ENCODE measurements at regions not wholly inside any gene's neighbourhood (a gene's known extent, or its start where the extent isn't known, plus 50 kb on each side); places are given as distances from the start of the nearest gene placed in this dataset.

- Histone ChIP-seq H3K4me3 (no peak overlapping the region), H3K4me1 (replicated peaks in 1 of 2) (no peaks in the 10 kb centered on the region), H3K9me3 (replicated peaks in 1 of 3) (no peaks in the 10 kb centered on the region), H3K36me3 (replicated peaks in 1 of 2) (no peaks in the 10 kb centered on the region), H3K27ac (no peak overlapping the region), H3K27me3 (no peaks in the 10 kb centered on the region)
- DNase-seq = no peak
- TF ChIP-seq POLR2A (IDR thresholded peaks at IDR 0.05) = no peak
- TF ChIP-seq, protein P1, sequence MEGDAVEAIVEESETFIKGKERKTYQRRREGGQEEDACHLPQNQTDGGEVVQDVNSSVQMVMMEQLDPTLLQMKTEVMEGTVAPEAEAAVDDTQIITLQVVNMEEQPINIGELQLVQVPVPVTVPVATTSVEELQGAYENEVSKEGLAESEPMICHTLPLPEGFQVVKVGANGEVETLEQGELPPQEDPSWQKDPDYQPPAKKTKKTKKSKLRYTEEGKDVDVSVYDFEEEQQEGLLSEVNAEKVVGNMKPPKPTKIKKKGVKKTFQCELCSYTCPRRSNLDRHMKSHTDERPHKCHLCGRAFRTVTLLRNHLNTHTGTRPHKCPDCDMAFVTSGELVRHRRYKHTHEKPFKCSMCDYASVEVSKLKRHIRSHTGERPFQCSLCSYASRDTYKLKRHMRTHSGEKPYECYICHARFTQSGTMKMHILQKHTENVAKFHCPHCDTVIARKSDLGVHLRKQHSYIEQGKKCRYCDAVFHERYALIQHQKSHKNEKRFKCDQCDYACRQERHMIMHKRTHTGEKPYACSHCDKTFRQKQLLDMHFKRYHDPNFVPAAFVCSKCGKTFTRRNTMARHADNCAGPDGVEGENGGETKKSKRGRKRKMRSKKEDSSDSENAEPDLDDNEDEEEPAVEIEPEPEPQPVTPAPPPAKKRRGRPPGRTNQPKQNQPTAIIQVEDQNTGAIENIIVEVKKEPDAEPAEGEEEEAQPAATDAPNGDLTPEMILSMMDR (IDR thresholded peaks at IDR 0.05) = no peak
- 70 to 91% (median 86%) methylated on average over 2 to 4 of the region's 4 CpGs for WGBS, 4 donors
- intact Hi-C loops (cut with DNase I) = no loop called here
These were observed 326.7 kb downstream of the RBM26 start for GRCh38 chr13:79079351-79079839.

DNA sequence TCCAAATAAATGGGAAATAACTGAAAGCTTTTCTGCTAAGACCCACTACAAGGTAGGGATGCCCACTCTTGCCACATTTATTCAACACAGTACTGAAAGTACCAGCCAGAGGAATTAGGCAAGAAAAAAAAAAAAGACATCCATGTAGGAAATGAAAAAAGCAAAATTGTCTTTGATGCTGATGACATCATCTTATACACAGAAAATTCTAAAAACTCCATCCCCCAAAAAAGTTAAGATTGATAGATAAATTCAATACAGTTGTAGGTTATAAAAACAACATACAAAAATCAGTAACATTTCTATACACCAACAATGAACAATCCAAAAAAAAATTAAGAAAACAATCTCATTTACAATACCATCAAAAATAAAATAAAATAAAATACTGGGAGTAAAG, 330.4 kb downstream of the RBM26 start:
- no peaks in the 10 kb centered on the region for H3K36me3 ChIP-seq (replicated peaks in 1 of 2)
- H3K27ac ChIP-seq = no peak overlapping the region
- H3K27me3 ChIP-seq = no peaks in the 10 kb centered on the region
- no peak overlapping the region for H3K4me3 ChIP-seq
- no peaks in the 10 kb centered on the region for H3K9me3 ChIP-seq (replicated peaks in 1 of 3)
- TF ChIP-seq POLR2A (IDR thresholded peaks at IDR 0.05) = no peak
- no peaks in the 10 kb centered on the region for H3K4me1 ChIP-seq (replicated peaks in 1 of 2)
- intact Hi-C loops (cut with DNase I) = no loop called here
- DNase-seq = no peak

GRCh38 chr13:79070343-79070974, 335.6 kb downstream of the RBM26 start:
- no peak for DNase-seq
- 46 to 56% (median 52%) methylated on average over 4 of the region's 4 CpGs for WGBS, 4 donors
- Histone ChIP-seq H3K4me3 (no peak overlapping the region), H3K36me3 (replicated peaks in 1 of 2) (no peaks in the 10 kb centered on the region), H3K9me3 (replicated peaks in 1 of 3) (no peaks in the 10 kb centered on the region), H3K27ac (no peak overlapping the region), H3K4me1 (replicated peaks in 1 of 2) (no peaks in the 10 kb centered on the region), H3K27me3 (no peaks in the 10 kb centered on the region)
- TF ChIP-seq POLR2A (IDR thresholded peaks at IDR 0.05) = no peak
- TF ChIP-seq, protein P1 (IDR thresholded peaks at IDR 0.05) = no peak
- intact Hi-C loops (cut with DNase I) = no loop called here

DNA sequence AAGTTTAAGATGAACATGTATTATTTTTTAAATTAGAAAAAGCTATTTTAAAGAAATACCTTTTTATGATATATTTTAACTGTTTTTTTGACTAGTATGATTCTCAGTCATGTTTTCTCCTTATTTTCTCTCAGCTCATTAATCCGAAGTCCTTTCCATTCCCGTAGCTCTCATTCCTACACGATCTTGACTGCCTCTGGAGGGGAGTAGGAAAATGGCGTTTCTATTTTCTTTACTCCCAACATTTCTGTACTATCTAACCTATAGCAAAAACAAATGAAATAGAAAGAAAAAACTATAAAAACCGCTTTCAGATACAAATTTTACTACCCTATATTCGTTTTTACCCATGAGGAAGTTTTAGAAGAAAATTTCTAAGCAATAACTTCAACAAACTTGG, 343.8 kb downstream of the RBM26 start:
- Histone ChIP-seq H3K4me3 (no peak overlapping the region), H3K27ac (no peak overlapping the region), H3K36me3 (replicated peaks in 1 of 2) (no peaks in the 10 kb centered on the region), H3K4me1 (replicated peaks in 1 of 2) (no peaks in the 10 kb centered on the region), H3K9me3 (replicated peaks in 1 of 3) (no peaks in the 10 kb centered on the region), H3K27me3 (no peaks in the 10 kb centered on the region)
- TF ChIP-seq, protein P1 (IDR thresholded peaks at IDR 0.05) = no peak
- no peak for TF ChIP-seq POLR2A (IDR thresholded peaks at IDR 0.05)
- no peak for DNase-seq
- intact Hi-C loops (cut with DNase I) = no loop called here
- 53 to 65% (median 60%) methylated on average over 6 of the region's 6 CpGs for WGBS, 4 donors

DNA sequence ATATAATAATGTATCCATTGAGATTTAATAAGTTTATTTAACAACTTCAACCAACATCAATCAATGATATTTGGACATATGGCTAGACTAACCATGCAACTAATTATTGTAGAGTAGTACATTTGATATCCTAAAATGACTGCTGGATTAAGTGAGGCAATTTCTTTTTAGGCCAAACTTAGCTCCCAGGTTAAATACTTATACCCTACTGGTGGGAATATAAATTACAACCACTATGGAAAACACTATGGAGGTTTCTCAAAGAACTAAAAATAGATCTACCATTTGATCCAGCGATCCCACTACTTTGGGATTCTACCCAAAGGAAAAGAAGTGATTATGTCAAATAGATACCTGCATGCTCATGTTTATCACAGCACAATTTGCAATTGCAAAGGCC, 345.8 kb downstream of the RBM26 start:
- WGBS, 4 donors = 68 to 86% (median 76%) methylated on average over 1 of the region's 1 CpG
- no peaks in the 10 kb centered on the region for H3K9me3 ChIP-seq (replicated peaks in 1 of 3)
- no peaks in the 10 kb centered on the region for H3K27me3 ChIP-seq
- no peak for DNase-seq
- H3K27ac ChIP-seq = no peak overlapping the region
- no peak overlapping the region for H3K4me3 ChIP-seq
- intact Hi-C loops (cut with DNase I) = no loop called here
- no peaks in the 10 kb centered on the region for H3K36me3 ChIP-seq (replicated peaks in 1 of 2)
- H3K4me1 ChIP-seq (replicated peaks in 1 of 2) = no peaks in the 10 kb centered on the region
- TF ChIP-seq, protein P1 (IDR thresholded peaks at IDR 0.05) = no peak
- no peak for TF ChIP-seq POLR2A (IDR thresholded peaks at IDR 0.05)

Data from adrenal gland (tissue), 9 donors.